ENCODE measurements at regions not wholly inside any gene's neighbourhood (a gene's known extent, or its start where the extent isn't known, plus 50 kb on each side); places are given as distances from the start of the nearest gene placed in this dataset.
"Not testable (repeated sequence)": the region's sequence is repeated elsewhere in the genome, so short reads cannot be mapped to it uniquely, and the experiment has no call there.

DNA sequence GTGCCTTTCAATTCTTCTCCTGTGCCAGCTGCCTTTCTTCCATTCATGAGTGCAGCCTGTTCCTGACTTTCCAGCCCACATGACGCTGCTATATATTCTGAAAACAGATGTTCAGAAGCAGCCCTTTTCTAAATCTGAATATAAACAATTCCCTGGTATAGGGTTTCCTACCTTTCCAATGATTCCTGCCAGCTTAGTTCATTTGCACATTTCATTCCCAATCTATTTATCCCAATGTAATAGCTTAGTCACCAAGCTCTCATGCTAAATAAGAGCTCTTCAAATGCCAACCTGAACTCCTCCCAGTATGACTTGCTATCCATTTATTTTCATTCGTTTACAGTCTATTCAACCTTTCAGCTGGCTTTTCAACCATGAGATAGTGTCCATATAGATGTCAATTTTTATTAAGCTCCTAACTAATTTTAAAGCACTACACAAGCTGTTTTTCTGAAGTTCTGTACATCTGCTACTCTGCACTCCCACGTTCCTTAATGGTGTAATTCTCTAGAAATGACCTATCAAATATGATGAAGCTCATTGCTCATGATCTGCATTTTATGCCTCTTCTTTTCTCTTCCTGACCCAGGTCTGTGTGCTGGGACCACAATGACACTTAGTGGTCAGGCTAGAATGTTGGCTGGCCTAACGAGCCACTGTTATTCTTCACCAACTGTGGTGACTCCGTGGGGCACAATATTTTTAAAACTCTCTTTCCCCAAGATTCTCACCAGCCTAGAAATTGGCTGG lies 605.0 kb upstream of the TBL1XR1 start:
- DNase-seq = no peak

DNA sequence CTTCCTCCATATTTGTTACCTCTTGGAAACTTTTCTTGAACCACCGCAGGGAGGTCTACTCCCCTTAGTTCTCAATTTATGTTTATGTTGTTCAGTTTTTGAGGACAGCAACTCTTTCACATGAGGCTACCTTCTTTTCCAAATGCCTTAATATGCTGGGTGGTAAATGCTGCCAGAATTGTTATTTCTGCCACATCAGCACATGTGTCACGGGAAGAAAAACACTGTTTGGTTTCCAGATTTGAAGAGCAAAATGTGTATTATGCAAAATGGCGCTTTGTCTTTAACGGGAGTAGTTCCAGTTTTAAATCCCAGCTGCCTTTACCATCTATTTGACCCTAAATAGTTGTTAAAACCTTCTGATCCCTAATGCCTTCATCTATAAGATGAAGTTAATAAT lies 606.2 kb upstream of the TBL1XR1 start:
- DNase-seq = no peak

DNA sequence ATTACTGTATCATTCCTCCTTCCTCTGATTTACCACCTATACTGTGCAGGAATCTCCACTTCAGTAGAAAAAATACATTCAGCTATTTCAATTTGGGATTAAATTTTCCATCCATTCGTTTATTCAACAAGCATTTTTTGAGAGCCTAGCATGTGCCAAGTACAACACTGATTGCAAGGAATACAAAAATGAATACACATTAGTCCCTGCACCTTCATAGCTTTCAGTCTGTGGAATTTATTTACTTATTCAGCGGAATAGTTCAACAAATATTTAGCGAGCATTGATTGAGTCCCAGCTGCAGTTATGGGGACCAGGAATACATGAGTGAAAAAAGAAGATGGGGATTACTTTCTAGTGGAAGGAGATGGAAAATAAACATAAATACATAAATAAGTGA lies 606.8 kb upstream of the TBL1XR1 start:
- DNase-seq = no peak

DNA sequence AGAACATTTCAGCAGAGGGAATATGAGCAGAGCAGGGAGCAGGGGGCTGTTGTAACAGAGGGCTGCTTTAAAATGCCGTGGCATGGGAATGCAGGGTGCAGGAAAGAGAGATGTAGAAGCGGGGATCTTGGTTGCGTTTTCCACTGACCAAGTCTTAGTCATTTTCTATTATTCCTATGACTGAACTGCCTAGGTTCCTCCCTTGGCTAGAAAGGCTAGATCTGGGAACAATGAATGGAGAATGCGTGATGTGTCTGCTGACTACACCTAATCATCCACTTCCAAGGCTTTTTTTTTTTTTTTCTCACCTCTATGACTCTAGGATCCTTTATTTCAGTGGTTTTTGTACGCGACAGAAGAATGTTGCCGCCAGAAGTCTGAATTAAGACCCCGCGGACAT lies 607.4 kb upstream of the TBL1XR1 start:
- DNase-seq = no peak

DNA sequence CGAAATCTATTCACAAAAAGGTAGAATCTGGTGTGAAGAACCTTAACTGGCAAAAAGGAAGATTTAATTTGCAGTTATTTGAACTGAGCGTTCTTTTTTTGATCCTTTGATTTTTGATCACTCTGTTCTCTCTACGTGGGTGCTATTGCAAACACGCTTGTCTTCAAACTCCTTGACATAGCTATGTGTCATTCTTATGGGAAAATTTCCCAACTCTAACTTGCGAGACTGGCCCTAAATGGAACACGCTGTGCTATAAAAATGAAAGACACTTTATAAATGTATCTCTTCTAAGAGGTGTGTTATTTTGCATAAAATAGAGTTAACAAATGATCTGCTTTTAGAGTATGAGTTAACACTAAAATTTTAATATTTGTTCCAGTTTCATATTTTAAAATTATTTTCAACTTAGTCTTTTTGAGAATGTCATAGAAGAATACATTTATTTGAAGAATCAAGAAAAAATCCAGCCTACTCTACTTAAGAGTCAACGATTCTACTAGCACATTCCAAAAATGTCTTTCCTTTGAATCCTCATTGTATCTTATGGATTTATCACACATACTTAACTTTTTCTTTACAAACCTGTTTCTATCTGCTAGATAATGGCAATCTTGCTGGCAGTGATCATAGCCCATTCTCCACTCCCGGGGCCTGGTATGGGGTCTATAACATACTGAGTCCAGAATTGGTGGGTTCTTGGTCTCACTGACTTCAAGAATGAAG lies 610.0 kb upstream of the TBL1XR1 start:
- no peak for DNase-seq

DNA sequence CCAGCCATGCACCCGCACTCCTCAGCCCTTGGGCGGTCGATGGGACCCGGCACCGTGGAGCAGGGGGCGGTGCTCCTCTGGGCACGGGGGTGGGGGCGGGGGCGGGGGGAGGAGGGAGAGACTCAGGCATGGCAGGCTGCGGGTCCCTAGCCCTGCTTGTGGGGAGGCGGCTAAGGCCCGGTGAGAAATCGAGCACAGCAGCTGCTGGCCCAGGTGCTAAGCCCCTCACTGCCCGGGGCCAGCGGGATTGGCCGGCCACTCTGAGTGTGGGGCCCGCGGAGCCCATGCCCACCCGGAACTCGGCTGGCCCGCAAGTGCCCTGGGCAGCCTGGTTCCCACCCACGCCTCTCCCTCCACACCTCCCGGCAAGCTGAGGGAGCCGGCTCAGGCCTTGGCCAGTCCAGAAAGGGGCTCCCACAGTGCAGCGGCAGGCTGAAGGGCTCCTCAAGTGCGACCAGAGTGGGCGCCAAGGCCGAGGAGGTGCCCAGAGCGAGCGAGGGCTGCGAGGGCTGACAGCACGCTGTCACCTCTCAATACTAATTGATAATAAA lies 611.7 kb upstream of the TBL1XR1 start:
- not testable (repeated sequence) for DNase-seq

DNA sequence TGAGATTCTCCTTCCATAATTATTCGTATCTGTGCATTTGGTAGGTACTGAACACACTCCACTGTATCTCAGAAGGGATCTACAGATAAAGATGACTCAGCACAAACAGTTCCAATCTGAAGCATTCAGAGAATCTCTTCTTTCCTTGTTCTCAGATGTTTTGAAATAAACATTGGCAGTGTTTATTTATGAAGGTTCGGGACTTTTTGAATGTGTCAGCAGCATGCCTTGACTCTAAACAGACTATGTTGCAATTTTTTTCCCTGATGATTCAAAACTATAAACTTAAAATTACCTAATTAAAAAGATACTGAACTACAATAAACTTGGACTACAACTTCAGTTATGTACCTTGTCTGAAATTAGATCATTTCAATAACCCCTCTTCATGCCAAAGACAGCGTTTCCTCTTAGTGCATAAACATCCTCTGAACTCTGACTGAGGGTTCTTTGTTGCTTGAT lies 612.9 kb upstream of the TBL1XR1 start:
- DNase-seq = no peak

DNA sequence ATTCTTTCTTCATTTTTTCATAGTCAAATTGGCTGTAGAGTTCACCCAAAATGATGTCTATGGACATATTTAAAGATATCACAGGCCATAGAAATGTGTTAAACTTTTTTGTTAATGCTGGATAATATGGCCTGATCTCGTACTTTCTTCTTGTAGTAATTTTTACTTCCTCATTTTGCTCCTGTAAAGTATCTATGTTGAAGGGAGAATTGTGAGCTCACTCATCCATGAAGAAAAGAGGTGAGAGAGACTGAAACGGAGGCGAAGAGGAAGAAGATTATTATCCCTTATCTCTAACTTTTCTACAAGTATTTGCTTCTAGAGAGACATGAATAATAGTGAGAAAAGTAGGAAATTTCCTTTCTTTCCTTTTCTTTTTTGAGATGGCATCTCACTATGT lies 613.8 kb upstream of the TBL1XR1 start:
- no peak for DNase-seq

DNA sequence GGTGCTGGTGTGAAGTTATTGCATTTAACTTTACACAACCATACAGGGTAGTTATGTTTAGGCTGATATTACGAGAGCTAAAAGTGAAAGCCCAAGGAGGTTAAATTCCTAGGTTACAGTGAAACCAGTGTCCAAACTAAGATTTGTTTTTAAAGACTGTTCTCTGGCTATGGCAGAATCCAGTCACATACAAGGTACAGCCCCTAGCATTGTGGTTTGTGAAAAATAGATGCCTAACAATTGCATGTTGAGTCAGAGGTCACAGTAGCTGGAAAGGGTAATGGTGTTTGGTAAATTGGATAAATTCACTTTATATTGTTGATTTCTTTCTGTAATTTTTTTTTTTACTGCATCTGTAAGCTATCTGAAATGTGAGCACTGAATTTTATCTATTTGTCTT lies 614.6 kb upstream of the TBL1XR1 start:
- DNase-seq = no peak

DNA sequence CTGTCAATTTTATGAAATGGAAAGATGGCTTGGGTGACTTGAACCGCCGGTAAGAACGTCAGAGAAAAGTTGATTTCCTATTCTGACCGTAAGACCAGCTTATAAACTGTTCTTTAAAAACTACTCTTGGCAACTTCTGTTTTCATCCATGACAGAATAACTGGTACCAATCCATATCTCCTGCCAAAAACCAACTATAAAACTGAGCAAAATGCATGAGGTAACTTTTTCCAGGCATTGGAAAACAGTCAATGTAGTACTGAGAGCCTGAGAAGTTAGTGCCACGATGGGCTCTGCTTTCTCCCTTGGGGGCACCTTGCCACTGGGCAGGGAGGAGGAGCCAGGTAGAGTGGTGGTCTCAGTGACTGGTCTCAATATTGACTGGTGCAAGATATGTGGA lies 615.2 kb upstream of the TBL1XR1 start:
- no peak for DNase-seq

DNA sequence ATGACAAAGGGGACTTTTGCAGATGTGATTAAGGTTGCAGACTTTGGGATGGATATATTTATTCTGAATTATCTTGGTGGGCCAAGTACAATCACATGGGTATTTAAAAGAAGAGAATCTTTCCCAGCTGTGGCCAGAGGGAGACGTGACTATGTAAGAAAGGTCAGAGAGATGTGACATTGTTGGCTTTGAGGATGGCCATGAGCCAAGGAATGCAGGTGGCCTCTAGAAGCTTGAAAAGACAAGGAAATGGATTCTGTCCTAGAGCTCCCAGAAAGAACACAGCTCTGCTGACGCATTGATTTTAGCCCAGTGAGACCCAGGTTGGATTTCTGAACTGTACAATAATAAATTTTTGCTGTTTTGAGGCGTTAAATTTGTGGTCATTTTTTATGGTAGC lies 616.0 kb upstream of the TBL1XR1 start:
- no peak for DNase-seq

DNA sequence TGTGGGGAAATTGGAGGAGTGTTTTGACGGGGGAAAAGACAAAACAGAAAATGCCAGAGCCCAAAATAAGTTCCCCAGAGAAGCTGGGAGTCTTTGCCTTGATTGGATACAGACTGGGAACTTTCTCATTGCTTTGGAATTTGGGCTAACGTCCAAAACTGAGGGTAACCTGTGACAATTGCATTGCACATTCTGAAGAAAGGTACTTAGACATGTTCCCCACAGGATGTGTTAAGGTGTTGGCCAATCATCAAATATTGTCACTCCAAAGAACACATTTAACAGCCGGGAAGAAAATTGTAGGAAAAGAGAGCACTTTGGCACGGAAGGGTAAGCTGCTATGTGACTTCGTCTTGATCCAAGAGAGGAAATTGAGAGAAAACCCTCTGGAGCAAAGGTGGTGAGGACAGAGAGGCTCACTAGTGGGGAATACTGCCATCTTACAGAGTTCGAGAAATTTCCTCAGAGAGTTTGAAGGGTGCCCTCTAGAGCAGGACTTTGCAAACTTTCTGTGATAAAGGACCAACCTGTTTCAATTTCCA lies 619.5 kb upstream of the TBL1XR1 start:
- no peak for DNase-seq

DNA sequence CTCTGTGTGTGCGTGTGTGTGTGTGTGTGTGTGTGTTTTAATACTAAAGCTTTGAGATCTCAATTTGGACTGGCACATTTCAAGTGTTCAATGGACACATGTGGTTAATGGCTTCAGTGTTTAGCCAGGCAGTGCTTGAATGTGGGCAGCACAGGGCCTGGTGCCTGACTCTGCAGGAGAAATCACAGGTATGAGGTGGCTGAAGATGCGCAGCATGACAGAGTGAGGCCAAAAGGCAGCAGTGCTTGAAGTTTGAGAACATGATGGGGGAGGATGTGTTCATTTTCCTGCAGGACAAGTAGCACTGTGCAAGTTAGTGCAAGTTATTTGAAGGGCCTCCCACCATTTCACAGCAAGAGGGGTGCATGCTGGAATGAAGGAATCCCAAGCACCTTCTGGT lies 620.5 kb upstream of the TBL1XR1 start:
- DNase-seq = no peak

DNA sequence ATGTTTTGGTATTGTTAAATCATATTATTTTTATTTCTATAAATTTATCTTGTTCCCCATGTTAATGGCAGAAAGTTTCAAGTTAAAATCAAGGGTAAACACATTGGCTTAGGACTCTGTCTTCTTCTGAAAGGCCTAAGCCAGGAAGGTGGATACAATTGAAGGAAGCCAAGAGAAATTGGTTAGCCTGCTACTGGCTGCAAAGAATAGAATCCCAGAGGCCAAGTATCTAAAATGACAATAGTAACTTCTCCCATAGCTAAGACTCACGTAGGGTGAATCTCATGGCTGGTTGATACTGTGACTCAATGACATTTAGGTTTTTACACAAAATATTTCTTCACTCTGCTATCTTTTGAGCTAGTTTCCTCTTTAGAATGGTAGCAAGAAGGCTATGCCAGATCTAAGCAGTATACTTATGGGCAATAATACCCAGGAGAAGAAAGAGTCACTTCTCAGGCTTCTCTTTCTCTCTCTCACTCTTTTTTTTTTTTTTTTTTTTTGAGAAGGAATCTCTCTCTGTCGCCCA lies 621.5 kb upstream of the TBL1XR1 start:
- DNase-seq = no peak

DNA sequence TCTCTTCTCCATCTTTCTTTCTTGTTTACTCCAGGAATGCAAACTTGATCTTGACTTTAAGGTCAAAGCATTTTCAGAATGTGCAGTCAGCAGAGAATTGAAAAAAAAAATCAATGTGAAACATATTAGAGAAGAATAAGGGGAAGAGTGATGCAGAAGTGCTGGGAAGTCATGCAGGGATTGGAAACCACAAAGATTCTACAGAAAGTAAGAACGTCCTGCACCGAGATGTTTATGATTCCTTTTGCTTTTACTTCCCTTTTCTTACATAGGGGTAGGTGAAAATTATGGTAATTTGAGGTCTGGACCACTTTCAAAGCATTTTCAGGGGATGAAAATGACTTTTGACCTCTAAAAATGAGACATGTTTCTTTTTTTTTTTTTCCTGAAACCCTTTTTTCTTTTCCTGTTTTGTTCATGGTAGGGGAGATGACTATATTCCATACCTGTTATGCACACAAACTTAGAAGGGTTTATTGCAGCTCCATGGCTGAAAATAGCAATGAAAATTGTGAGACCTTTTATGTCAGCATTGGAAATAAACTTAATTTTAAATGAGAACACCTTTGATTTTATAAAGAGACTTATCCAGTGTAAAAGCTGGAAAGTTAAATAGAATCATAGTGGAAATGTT lies 623.5 kb upstream of the TBL1XR1 start:
- no peak for DNase-seq

DNA sequence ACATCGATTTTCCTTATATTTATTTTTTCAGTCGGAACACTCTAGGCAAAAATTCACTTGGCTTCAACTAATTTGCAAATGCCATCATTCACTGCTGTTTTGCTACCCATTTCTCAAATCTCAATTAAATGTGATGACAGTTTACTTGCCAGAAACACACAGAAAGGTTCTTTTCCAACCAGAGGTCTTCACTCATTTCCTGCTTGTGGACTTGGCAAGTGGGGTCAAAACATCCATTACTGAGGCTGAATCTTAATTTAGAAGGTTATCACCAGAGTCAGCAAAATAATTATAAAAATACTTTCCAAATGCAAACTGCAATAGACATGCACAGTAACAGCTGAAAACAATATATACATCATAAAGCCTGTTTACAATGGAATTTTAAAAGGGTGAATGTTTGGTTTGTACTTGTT lies 625.4 kb upstream of the TBL1XR1 start:
- DNase-seq = no peak

DNA sequence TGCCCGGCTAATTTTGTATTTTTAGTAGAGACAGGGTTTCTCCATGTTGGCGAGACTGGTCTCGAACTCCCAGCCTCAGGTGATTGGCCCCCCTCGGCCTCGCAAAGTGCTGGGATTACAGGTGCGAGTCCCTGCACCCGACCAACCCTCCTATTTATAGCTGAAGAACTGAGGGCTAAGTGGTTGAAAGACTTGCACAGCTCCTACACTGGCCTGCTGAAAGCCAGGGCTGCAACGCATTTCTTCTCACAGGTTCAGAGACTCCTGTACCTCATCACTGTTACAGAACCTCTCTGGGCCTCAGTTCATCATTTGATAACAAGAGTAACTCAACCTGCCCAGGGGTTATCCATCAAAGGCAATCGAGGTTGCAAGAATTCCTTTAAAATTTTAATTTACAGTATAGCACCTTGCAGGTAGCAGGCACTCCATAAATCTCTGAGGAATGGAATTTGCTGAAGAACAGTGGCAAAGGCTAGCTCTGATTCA lies 626.5 kb upstream of the TBL1XR1 start:
- no peak for DNase-seq

DNA sequence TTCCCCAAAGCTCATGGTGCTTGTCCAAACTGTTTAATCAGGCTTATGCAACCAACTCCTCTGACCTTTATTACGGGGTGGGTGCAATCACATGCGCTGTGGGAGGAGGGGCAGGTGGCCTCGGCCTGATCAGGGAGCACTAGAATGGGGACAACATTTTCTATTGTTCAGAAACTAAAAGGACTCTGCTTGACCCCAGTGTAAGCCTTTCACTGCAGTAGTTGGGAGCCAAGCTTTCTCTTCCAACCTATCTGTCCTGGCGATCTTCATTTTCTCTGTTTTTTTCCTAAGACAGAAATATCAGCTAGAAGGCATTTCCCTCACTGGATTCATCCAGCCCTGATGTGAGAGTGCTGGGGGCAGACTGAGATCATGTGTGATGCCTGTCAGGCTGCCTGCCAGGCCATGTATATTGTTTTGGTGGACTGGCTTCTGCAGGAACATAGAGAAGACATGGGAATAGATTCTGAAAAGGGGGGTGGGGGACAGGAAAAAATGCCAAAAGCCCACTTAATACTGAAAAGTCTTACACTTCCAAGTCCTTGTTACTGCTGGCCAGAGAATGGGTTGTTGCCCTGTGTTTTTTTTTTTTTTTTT lies 627.0 kb upstream of the TBL1XR1 start:
- DNase-seq = no peak

DNA sequence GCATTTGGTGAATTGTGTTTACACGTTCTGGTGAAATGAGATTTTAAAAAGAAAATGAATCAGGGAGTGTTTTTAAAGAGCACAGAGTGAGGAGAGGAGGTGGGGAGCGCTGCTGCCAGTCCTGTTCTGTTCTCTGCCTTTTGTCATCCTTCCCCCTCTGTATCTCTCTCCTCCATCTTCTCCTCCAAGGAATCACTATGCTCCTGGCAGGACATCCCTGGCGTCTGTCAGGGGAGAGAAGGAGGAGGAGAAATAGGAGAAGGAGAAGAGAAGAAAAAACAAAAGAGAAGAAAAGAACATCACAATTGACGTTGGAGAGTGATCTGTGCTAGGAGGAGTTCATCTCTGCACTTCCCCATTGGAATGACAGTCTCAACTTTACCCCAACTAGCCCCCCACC lies 627.6 kb upstream of the TBL1XR1 start:
- DNase-seq = no peak

DNA sequence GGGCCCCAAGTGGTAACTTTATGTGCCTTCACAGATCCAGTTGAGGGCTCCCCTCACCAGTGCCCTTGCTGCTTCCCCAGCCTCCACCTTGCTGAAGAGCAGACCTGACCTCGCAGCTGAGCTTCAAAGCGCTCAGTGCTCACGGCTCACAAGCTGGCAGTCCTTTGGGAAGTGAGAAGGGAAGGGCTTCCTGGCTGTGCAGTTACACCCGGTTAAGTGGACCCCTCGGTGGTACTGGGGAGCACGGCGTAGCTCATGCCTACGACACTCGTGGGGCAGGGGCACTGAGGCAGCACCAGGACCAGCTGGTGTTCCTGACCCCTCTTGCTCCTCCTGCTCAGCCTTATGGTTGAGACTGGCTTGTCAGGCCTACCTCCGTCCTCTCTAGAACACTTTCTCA lies 629.0 kb upstream of the TBL1XR1 start:
- no peak for DNase-seq

DNA sequence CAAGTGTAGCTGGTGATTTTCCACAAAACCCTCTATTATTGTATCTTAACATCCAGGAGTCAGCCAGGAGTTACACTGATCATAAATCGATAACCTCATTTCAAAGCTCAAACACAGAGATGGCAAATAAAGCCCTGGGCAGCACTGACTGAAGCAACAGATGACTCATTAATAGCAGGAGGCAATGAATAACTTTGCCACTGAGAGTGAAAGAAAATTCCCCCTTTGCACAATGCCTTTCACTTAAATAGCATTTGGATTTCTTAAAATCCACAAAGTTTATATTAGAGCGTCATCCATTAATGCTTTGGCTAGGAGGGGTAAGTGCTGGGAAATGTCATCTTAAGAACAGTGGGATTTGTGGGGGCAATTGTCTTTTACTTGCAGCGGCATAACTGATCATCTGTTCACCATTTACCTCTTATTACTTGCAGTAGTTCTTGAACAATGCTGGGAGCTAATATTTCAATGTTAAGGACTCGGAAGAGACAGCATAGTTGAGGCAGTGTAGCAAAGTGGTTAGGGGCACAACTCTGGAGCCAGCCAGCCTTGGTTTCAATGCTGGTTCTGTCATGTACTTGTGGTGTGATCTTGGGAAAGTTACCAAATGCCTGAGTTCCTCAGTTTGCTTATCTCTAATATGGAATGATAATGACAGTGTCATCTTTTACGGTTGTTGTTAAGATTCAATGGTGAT lies 630.4 kb upstream of the TBL1XR1 start:
- DNase-seq = no peak

DNA sequence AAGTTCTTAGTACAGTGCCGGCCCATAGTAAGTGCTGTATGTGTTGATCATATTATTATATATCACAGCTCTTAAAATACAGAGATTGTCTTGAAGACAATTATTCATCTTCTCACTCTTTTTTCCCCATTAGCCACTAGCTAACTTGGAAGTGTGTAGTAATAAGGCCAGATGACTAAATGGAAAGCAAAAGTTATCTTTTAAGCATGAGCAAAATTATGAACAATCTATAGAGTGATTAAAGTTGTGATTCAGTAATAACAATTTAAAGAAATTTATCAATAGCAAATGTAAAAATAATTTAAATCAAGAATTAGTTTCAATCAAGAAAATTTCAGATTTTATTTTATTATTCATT lies 630.9 kb upstream of the TBL1XR1 start:
- no peak for DNase-seq
